Mesenchymal stem cell (in vitro differentiated cells and primary cell): ENCODE measurements at regions not wholly inside any gene's neighbourhood (a gene's known extent, or its start where the extent isn't known, plus 50 kb on each side); places are given as distances from the start of the nearest gene placed in this dataset.

ENCODE experiments used
- DNase-seq: peaks from one replicate; pipeline ENCODE4 v3.0.0-alpha.2; 2013
- H2AFZ ChIP-seq: one replicate; pipeline ENCODE4 v1.6.1; 2013; ENCODE audit warnings: low read depth, mild to moderate bottlenecking, control low read depth, inconsistent platforms, low read length, moderate library complexity
- H2AK5ac ChIP-seq: 2 replicates; pipeline ENCODE4 v1.6.1; 2013; ENCODE audit warnings: low read length, moderate library complexity, mild to moderate bottlenecking, inconsistent platforms; ENCODE audit not compliant: severe bottlenecking
- H2BK120ac ChIP-seq: one replicate; pipeline ENCODE4 v1.6.1; 2013; ENCODE audit warnings: low read depth, mild to moderate bottlenecking, inconsistent platforms, low read length, moderate library complexity
- H2BK12ac ChIP-seq, 2 experiments: one replicate each; pipeline ENCODE4 v1.6.1; 2013; ENCODE audit warnings: inconsistent platforms in 2 of 2, low read length in 2 of 2, mild to moderate bottlenecking in 2 of 2, moderate library complexity in 2 of 2, control low read depth in 1 of 2
- H2BK15ac ChIP-seq: one replicate; pipeline ENCODE4 v1.6.1; 2013; ENCODE audit warnings: mild to moderate bottlenecking, low read depth, inconsistent platforms; ENCODE audit not compliant: poor library complexity, severe bottlenecking
- H2BK5ac ChIP-seq: 2 replicates; pipeline ENCODE4 v1.6.1; 2013; ENCODE audit warnings: low read depth, mild to moderate bottlenecking, low read length, control low read depth, inconsistent platforms; ENCODE audit not compliant: poor library complexity, severe bottlenecking
- H3K14ac ChIP-seq, 2 experiments: one replicate each; pipeline ENCODE4 v1.6.1; 2013; ENCODE audit warnings: inconsistent platforms in 2 of 2, low read length in 2 of 2, control low read depth in 1 of 2, mild to moderate bottlenecking in 1 of 2, moderate library complexity in 1 of 2
- H3K18ac ChIP-seq, 2 experiments: one replicate each; pipeline ENCODE4 v1.6.1; 2013; ENCODE audit warnings: inconsistent platforms in 2 of 2, low read length in 2 of 2, control low read depth in 1 of 2, low read depth in 1 of 2, mild to moderate bottlenecking in 1 of 2
- H3K23ac ChIP-seq, 2 experiments: one replicate each; pipeline ENCODE4 v1.6.1; 2013; ENCODE audit warnings: inconsistent platforms in 2 of 2, low read length in 2 of 2, mild to moderate bottlenecking in 2 of 2, moderate library complexity in 2 of 2, control low read depth in 1 of 2
- H3K27ac ChIP-seq: 2 replicates; pipeline ENCODE4 v1.5.1; 2013; ENCODE audit warnings: mild to moderate bottlenecking, moderate library complexity, low read length, control low read depth, inconsistent platforms; ENCODE audit not compliant: poor library complexity, severe bottlenecking
- H3K27me3 ChIP-seq, 2 experiments: 2 replicates each; pipeline versions ENCODE4 v1.6.1 to v1.7.0; 2013; ENCODE audit warnings: low read length in 2 of 2, mild to moderate bottlenecking in 2 of 2, moderate library complexity in 2 of 2, control low read depth in 1 of 2, inconsistent platforms in 1 of 2; ENCODE audit not compliant: control insufficient read depth in 1 of 2, insufficient read depth in 1 of 2
- H3K36me3 ChIP-seq, 2 experiments: 2 replicates each; pipeline versions ENCODE4 v1.6.1 to v1.7.0; 2013; ENCODE audit warnings: low read length in 2 of 2, control low read depth in 1 of 2, inconsistent platforms in 1 of 2, low read depth in 1 of 2, mild to moderate bottlenecking in 1 of 2; ENCODE audit not compliant: insufficient read depth in 2 of 2, control insufficient read depth in 1 of 2
- H3K4ac ChIP-seq, 2 experiments: one replicate each; pipeline ENCODE4 v1.6.1; 2013; ENCODE audit warnings: inconsistent platforms in 2 of 2, low read length in 2 of 2, mild to moderate bottlenecking in 2 of 2, moderate library complexity in 2 of 2, control low read depth in 1 of 2, low read depth in 1 of 2
- H3K4me1 ChIP-seq: 2 replicates; pipeline ENCODE4 v1.6.1; 2013; ENCODE audit warnings: low read depth, low read length, control low read depth; ENCODE audit not compliant: control insufficient read depth, insufficient read depth
- H3K4me2 ChIP-seq: 2 replicates; pipeline ENCODE4 v1.6.1; 2013; ENCODE audit warnings: low read length, mild to moderate bottlenecking, inconsistent platforms; ENCODE audit not compliant: poor library complexity, severe bottlenecking
- H3K4me3 ChIP-seq, 2 experiments: 2 replicates each; pipeline versions ENCODE4 v1.5.1 to v1.7.0; 2013; ENCODE audit warnings: low read length in 2 of 2, mild to moderate bottlenecking in 2 of 2, control low read depth in 1 of 2, low read depth in 1 of 2; ENCODE audit not compliant: insufficient read depth in 1 of 2
- H3K79me1 ChIP-seq: replicated peaks from 2 replicates; pipeline ENCODE4 v1.6.1; 2013; ENCODE audit warnings: mild to moderate bottlenecking, control low read depth, low read length, inconsistent platforms; ENCODE audit not compliant: poor library complexity, severe bottlenecking
- H3K9ac ChIP-seq: 2 replicates; pipeline ENCODE4 v1.7.0; 2013; ENCODE audit warnings: mild to moderate bottlenecking, low read length, moderate library complexity
- H3K9me3 ChIP-seq: 2 replicates; pipeline ENCODE4 v1.7.0; 2013; ENCODE audit warnings: mild to moderate bottlenecking, low read length; ENCODE audit not compliant: control insufficient read depth
- H4K8ac ChIP-seq: one replicate; pipeline ENCODE4 v1.6.1; 2013; ENCODE audit warnings: inconsistent platforms, mild to moderate bottlenecking, low read length, moderate library complexity
- H4K91ac ChIP-seq: one replicate; pipeline ENCODE4 v1.6.1; 2013; ENCODE audit warnings: mild to moderate bottlenecking, low read length, inconsistent platforms
- WGBS: methylation state at CpG from one replicate; pipeline ENCODE4 v1.1.7; 2013; ENCODE audit warnings: mixed read lengths; 5-methylcytosine and 5-hydroxymethylcytosine counted together

DNA sequence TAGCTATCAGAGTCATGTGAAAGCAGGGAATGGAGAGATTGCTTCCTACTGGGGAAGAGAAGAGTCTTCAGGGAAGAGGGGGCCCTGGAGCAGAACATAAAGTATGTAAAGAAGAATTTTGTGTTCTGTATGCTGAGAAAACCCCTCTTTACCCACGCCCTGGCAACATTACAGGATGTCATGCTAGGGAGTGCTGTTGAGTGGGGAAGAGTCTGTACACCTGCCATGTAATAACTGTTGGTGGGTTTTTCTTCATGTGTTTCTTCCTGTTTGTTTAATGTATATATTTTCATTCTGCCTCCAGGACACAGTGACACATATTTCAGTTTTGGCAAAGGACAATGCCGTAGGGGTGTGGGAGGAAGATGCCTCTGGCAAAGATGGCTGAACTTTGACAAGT lies 122.8 kb upstream of the LPP start:
- no peak overlapping the region for H2AFZ ChIP-seq
- H3K9me3 ChIP-seq = no peaks in the 10 kb centered on the region
- no peak for DNase-seq
- no peak overlapping the region for H3K23ac ChIP-seq
- no peaks in the 10 kb centered on the region for H3K79me1 ChIP-seq
- no peak overlapping the region for H2BK120ac ChIP-seq
- H3K4me1 ChIP-seq = peaks cover 2% of the 10 kb centered on the region
- H2BK12ac ChIP-seq = no peak overlapping the region
- no peak overlapping the region for H3K9ac ChIP-seq
- H3K27me3 ChIP-seq = no peaks in the 10 kb centered on the region
- H3K36me3 ChIP-seq = no peaks in the 10 kb centered on the region
- H4K91ac ChIP-seq = no peak overlapping the region
- H3K27ac ChIP-seq = no peak overlapping the region
- 88% methylated on average over 1 of the region's 2 CpGs for WGBS
- H3K4me2 ChIP-seq = no peak overlapping the region
- H2AK5ac ChIP-seq = no peak overlapping the region
- no peak overlapping the region for H4K8ac ChIP-seq
- H3K18ac ChIP-seq = peak overlapping the region in 1 of 2 experiments; percentile 59
- no peak overlapping the region for H3K4me3 ChIP-seq
- H3K14ac ChIP-seq = no peak overlapping the region
- no peak overlapping the region for H2BK15ac ChIP-seq
- H2BK5ac ChIP-seq = no peak overlapping the region
- H3K4ac ChIP-seq = no peak overlapping the region

DNA sequence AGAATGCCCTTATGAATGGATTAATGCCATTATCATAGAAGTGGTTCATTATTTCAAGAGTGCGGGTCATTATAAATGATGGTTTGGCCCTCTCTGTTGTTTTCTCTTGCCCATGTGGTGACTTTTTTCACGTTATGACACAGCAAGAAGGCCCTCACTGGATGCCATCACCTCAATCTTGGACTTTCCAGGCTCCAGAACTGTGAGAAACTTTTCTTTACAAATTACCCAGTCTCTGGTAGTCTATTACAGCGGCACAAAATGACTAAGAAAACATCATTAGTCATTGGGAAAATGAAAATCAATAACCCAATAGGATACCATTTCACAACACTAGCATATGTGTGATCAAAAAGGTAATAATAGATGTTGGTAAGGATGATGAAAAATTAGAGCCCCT lies 119.0 kb upstream of the LPP start:
- H3K4me1 ChIP-seq = peaks cover 3% of the 10 kb centered on the region
- no peak overlapping the region for H2AFZ ChIP-seq
- no peak overlapping the region for H3K23ac ChIP-seq
- no peaks in the 10 kb centered on the region for H3K36me3 ChIP-seq
- H2BK120ac ChIP-seq = no peak overlapping the region
- no peak overlapping the region for H2AK5ac ChIP-seq
- H3K9ac ChIP-seq = no peak overlapping the region
- no peaks in the 10 kb centered on the region for H3K79me1 ChIP-seq
- no peak overlapping the region for H3K18ac ChIP-seq
- no peak overlapping the region for H3K4ac ChIP-seq
- H4K91ac ChIP-seq = no peak overlapping the region
- WGBS = 88% methylated on average over 2 of the region's 3 CpGs
- no peak overlapping the region for H3K14ac ChIP-seq
- no peaks in the 10 kb centered on the region for H3K9me3 ChIP-seq
- H4K8ac ChIP-seq = no peak overlapping the region
- no peak overlapping the region for H2BK12ac ChIP-seq
- no peak overlapping the region for H3K27ac ChIP-seq
- H3K4me2 ChIP-seq = no peak overlapping the region
- no peak overlapping the region for H3K4me3 ChIP-seq
- DNase-seq = no peak
- no peak overlapping the region for H2BK15ac ChIP-seq
- no peak overlapping the region for H2BK5ac ChIP-seq
- no peaks in the 10 kb centered on the region for H3K27me3 ChIP-seq

DNA sequence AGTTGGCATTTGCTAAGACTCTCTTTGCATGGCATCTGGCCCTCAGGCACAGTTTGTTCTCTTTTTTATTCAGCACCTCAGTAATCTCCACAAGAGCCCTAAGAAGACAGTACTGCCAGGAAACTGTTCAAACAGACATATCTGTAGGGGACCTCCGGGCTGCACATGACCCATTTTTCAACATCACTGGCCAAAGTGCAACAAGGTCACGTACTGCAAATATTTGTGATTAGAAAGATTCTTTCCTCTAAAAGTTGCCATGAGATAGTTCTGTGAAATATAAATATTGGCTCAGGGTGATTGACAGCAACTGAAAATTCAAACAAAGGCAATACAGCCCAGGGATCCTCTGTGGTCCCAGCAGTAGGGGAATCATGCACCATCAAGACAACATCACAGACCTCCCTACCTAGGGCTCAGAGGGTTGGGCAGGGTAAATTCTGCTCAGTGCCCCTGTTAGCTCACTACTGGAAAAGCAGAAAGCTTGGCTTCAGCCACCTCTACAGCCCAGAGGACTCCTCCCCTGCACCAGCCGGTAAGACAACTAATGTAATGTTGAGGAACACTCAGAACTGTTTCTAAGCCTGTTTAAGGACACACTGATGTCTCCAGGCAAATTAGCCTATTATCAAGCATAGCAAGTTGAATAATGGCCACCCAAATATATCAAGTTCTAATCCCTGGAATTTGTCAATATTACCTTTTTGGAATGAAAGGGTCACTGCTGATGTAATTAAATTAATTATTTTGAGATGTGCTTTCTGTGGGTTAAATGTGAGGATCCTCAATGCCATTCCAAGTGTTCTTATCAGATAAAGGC lies 117.4 kb upstream of the LPP start:
- Histone ChIP-seq H3K4me3 (peak overlapping the region in 1 of 2 experiments; percentile 46), H2BK12ac (no peak overlapping the region), H3K18ac (no peak overlapping the region), H2BK5ac (no peak overlapping the region), H3K79me1 (no peaks in the 10 kb centered on the region), H4K8ac (no peak overlapping the region), H3K14ac (no peak overlapping the region), H2BK15ac (no peak overlapping the region), H4K91ac (no peak overlapping the region), H3K36me3 (no peaks in the 10 kb centered on the region), H3K27ac (no peak overlapping the region), H2AK5ac (no peak overlapping the region), H3K4ac (no peak overlapping the region), H3K23ac (no peak overlapping the region), H3K9me3 (no peaks in the 10 kb centered on the region), H3K4me2 (no peak overlapping the region), H3K9ac (no peak overlapping the region), H2AFZ (no peak overlapping the region), H3K4me1 (peaks cover 3% of the 10 kb centered on the region), H3K27me3 (no peaks in the 10 kb centered on the region), H2BK120ac (no peak overlapping the region)
- no peak for DNase-seq
- WGBS = 85% methylated on average over 3 of the region's 3 CpGs

DNA sequence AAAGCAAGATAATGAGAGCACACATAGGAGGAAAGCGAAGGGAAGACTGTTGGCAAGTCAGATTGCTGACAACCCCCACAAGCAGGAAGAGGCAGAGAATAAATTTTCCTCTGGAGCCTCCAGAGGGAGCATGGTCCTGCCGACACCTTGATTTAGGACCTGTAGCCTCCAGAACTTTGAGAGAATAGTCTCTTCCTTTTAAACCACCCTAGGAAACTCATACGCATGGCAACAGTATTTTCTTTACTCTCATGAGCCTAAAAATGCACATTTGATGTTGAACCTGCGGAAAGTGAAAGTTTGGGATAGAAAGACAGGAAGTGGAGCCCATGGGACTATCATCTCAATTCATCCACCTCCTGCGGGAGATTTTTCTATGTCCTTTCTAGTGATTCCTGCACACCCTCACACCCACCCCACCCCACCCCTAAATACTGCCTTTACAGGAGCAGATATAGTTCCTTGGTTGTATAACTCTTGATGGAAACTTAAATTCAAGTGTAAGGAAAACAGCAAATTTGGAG lies 116.7 kb upstream of the LPP start:
- Histone ChIP-seq H3K9ac (no peak overlapping the region), H3K23ac (no peak overlapping the region), H3K27me3 (no peaks in the 10 kb centered on the region), H2BK12ac (no peak overlapping the region), H3K36me3 (no peaks in the 10 kb centered on the region), H2AK5ac (no peak overlapping the region), H3K4ac (no peak overlapping the region), H3K4me3 (peak overlapping the region in 1 of 2 experiments; percentile 46), H3K9me3 (no peaks in the 10 kb centered on the region), H2AFZ (no peak overlapping the region), H3K79me1 (no peaks in the 10 kb centered on the region), H3K18ac (no peak overlapping the region), H3K4me1 (peaks cover 3% of the 10 kb centered on the region), H2BK5ac (no peak overlapping the region), H2BK15ac (no peak overlapping the region), H3K14ac (no peak overlapping the region), H2BK120ac (no peak overlapping the region), H4K91ac (no peak overlapping the region), H3K4me2 (peak overlapping the region; percentile 3), H4K8ac (no peak overlapping the region), H3K27ac (no peak overlapping the region)
- DNase-seq = peak; percentile 54
- 56% methylated on average over 3 of the region's 5 CpGs for WGBS
